ENCODE measurements at regions not wholly inside any gene's neighbourhood (a gene's known extent, or its start where the extent isn't known, plus 50 kb on each side); places are given as distances from the start of the nearest gene placed in this dataset.

DNA sequence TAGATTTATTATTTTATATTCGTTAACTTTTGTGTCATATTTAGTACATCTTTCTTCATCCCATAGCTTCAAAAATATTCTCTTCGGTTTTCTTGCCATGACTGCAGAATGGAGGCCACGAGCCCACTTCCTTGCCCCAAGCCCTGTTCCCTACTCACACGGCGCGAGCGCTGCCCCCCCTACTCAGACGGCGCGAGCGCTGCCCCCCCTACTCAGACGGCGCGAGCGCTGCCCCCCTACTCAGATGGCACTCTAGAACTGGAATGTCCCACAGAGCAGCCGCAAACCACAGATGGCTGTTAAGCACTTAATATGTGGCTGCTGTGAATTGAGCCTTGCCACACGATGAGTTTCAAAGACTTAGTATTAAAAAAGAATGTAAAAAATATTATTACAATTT lies 102.2 kb upstream of the PEG3 start:
- no peak for TF ChIP-seq POLR2A (IDR thresholded peaks at IDR 0.05)
- TF ChIP-seq EP300 (IDR thresholded peaks at IDR 0.05) = no peak
